ENCODE measurements at regions not wholly inside any gene's neighbourhood (a gene's known extent, or its start where the extent isn't known, plus 50 kb on each side); places are given as distances from the start of the nearest gene placed in this dataset.
A peak's percentile ranks its signal among the peaks of the same experiment; 100 is the strongest.
"Not testable (repeated sequence)": the region's sequence is repeated elsewhere in the genome, so short reads cannot be mapped to it uniquely, and the experiment has no call there.

GRCh38 chr5:44539602-44539919 lies 150.3 kb upstream of the FGF10 start:
- no peak for DNase-seq

- no peak for DNase-seq
Observed at GRCh38 chr5:44538797-44539601, 149.8 kb upstream of the FGF10 start.

- DNase-seq = peak; percentile 3 to 11
Observed at GRCh38 chr5:44536650-44537260, 147.5 kb upstream of the FGF10 start.

- DNase-seq = no peak
Observed at GRCh38 chr5:44535621-44536020, 146.4 kb upstream of the FGF10 start.

GRCh38 chr5:44532981-44533380 lies 143.8 kb upstream of the FGF10 start:
- no peak for DNase-seq

GRCh38 chr5:44531756-44532155 lies 142.5 kb upstream of the FGF10 start:
- not testable (repeated sequence) for DNase-seq

- DNase-seq = not testable (repeated sequence)
Observed at GRCh38 chr5:44530783-44531182, 141.6 kb upstream of the FGF10 start.

GRCh38 chr5:44511596-44511995 lies 122.4 kb upstream of the FGF10 start:
- no peak for DNase-seq

- DNase-seq = no peak
Observed at GRCh38 chr5:44506561-44506960, 117.3 kb upstream of the FGF10 start.

- no peak for DNase-seq
Observed at GRCh38 chr5:44499381-44499780, 110.2 kb upstream of the FGF10 start.

GRCh38 chr5:44497606-44498005 lies 108.4 kb upstream of the FGF10 start:
- no peak for DNase-seq

- DNase-seq = no peak
Observed at GRCh38 chr5:44495280-44495679, 106.1 kb upstream of the FGF10 start.

- no peak for DNase-seq
Observed at GRCh38 chr5:44489759-44490158, 100.5 kb upstream of the FGF10 start.

GRCh38 chr5:44486591-44486990 lies 97.4 kb upstream of the FGF10 start:
- no peak for DNase-seq

- DNase-seq = no peak
Observed at GRCh38 chr5:44454002-44454401, 64.8 kb upstream of the FGF10 start.

GRCh38 chr5:44446399-44446798 lies 57.2 kb upstream of the FGF10 start:
- DNase-seq = no peak

- DNase-seq = no peak
Observed at GRCh38 chr5:44443172-44443571, 54.0 kb upstream of the FGF10 start.

GRCh38 chr5:44441460-44441859 lies 52.2 kb upstream of the FGF10 start:
- DNase-seq = no peak

GRCh38 chr5:44440186-44440585 lies 51.0 kb upstream of the FGF10 start:
- DNase-seq = no peak
